ENCODE measurements at regions not wholly inside any gene's neighbourhood (a gene's known extent, or its start where the extent isn't known, plus 50 kb on each side); places are given as distances from the start of the nearest gene placed in this dataset.

- Histone ChIP-seq H3K36me3 (ENCODE audit: insufficient read depth) (no peaks in the 10 kb centered on the region), H3K27ac (ENCODE audit: low read depth) (no peak overlapping the region), H3K27me3 (ENCODE audit: insufficient read depth) (no peaks in the 10 kb centered on the region), H3K4me3 (no peak overlapping the region), H2AFZ (no peak overlapping the region), H3K4me2 (no peak overlapping the region), H3K79me2 (replicated peaks; ENCODE audit: insufficient read depth) (no peaks in the 10 kb centered on the region), H4K20me1 (replicated peaks; ENCODE audit: insufficient read depth) (no peaks in the 10 kb centered on the region), H3K4me1 (ENCODE audit: insufficient read depth) (no peaks in the 10 kb centered on the region), H3K9me2 (ENCODE audit: insufficient read depth) (no peaks in the 10 kb centered on the region), H3F3A (replicated peaks; ENCODE audit: low read depth) (no peaks in the 10 kb centered on the region)
- H3K36me3 Mint-ChIP-seq (ENCODE audit: low read depth), result no peaks in the 10 kb centered on the region
- H3K4me3 Mint-ChIP-seq, result no peak overlapping the region
- peaks cover 2% of the 10 kb centered on the region for H3K27me3 Mint-ChIP-seq (ENCODE audit: insufficient read depth, low read depth, poor library complexity)
- ATAC-seq, result no peak
- H3K27ac Mint-ChIP-seq, result no peak overlapping the region
- no peak for DNase-seq (ENCODE audit: low spot score)
- TF ChIP-seq STAT1 (IDR thresholded peaks at IDR 0.05; ENCODE audit: unreplicated experiment) (no peak), EZH2phosphoT487 (IDR thresholded peaks at IDR 0.05; ENCODE audit: unreplicated experiment) (no peak)
- no peaks in the 10 kb centered on the region for H3K9me3 Mint-ChIP-seq
- H3K4me1 Mint-ChIP-seq, result no peaks in the 10 kb centered on the region
Measured at GRCh38 chr12:92560713-92561542, 141.9 kb upstream of the PLEKHG7 start.

- Mint-ChIP-seq H3K36me3 (ENCODE audit: low read depth) (no peaks in the 10 kb centered on the region), H3K4me3 (no peak overlapping the region), H3K9me3 (no peaks in the 10 kb centered on the region), H3K27ac (no peak overlapping the region), H3K27me3 (ENCODE audit: insufficient read depth, low read depth, poor library complexity) (no peaks in the 10 kb centered on the region), H3K4me1 (no peaks in the 10 kb centered on the region)
- Histone ChIP-seq H3K4me2 (no peak overlapping the region), H4K20me1 (replicated peaks; ENCODE audit: insufficient read depth) (no peaks in the 10 kb centered on the region), H2AFZ (no peak overlapping the region), H3K36me3 (ENCODE audit: insufficient read depth) (no peaks in the 10 kb centered on the region), H3K27ac (ENCODE audit: low read depth) (no peak overlapping the region), H3K4me1 (ENCODE audit: insufficient read depth) (no peaks in the 10 kb centered on the region), H3K9me2 (ENCODE audit: insufficient read depth) (peaks cover 4% of the 10 kb centered on the region; the same call in 1 of the 2 replicates), H3K27me3 (ENCODE audit: insufficient read depth) (no peaks in the 10 kb centered on the region), H3F3A (replicated peaks; ENCODE audit: low read depth) (no peaks in the 10 kb centered on the region), H3K4me3 (no peak overlapping the region), H3K79me2 (replicated peaks; ENCODE audit: insufficient read depth) (no peaks in the 10 kb centered on the region)
- no peak for ATAC-seq
- no peak for DNase-seq (ENCODE audit: low spot score)
- no peak for TF ChIP-seq ZNF331 (CRISPR knock-in tag; IDR thresholded peaks at IDR 0.05; ENCODE audit: low read depth)
- no peak for TF ChIP-seq ZNF462 (CRISPR knock-in tag; IDR thresholded peaks at IDR 0.05)
- TF ChIP-seq NANOG (IDR thresholded peaks at IDR 0.05; ENCODE audit: borderline replicate concordance), result no peak
- TF ChIP-seq ZNF114 (CRISPR knock-in tag; IDR thresholded peaks at IDR 0.05), result no peak
- TF ChIP-seq ETS1 (IDR thresholded peaks at IDR 0.05), result no peak
- TF ChIP-seq JUNB (IDR thresholded peaks at IDR 0.05; ENCODE audit: unreplicated experiment), result no peak
- TF ChIP-seq EZH2 (IDR thresholded peaks at IDR 0.05; ENCODE audit: low read depth, unreplicated experiment), result no peak
- TF ChIP-seq POLR2AphosphoS5 (IDR thresholded peaks at IDR 0.05; ENCODE audit: low read depth), result no peak
- no peak for TF ChIP-seq CTCF (conservative IDR thresholded peaks at IDR 0.05; ENCODE audit: low read depth in 2 of 2)
Measured at GRCh38 chr12:92558806-92559205, 144.0 kb upstream of the PLEKHG7 start.

Measured in GM23338 (cell line).